ENCODE measurements at regions not wholly inside any gene's neighbourhood (a gene's known extent, or its start where the extent isn't known, plus 50 kb on each side); places are given as distances from the start of the nearest gene placed in this dataset.
A peak's percentile ranks its signal among the peaks of the same experiment; 100 is the strongest.

- WGBS, 2 donors = 51 to 65% methylated on average over 5 of the region's 5 CpGs
- Histone ChIP-seq H3K4me3 (no peak overlapping the region), H3K4me1 (no peaks in the 10 kb centered on the region), H3K9me3 (no peaks in the 10 kb centered on the region), H3K27me3 (no peaks in the 10 kb centered on the region), H3K36me3 (no peaks in the 10 kb centered on the region), H3K27ac (no peak overlapping the region)
- intact Hi-C loops (cut with DNase I) = no loop called here
- FAIRE-seq (no peak), DNase-seq (no peak), ATAC-seq (no peak)
- TF ChIP-seq CTCF (IDR thresholded peaks at IDR 0.05) = no peak
These were observed 314.1 kb upstream of the IRX5 start for GRCh38 chr16:54616610-54617009.

- no peak for FAIRE-seq
- no peak for TF ChIP-seq CTCF (IDR thresholded peaks at IDR 0.05)
- ATAC-seq = no peak
- Histone ChIP-seq H3K4me3 (no peak overlapping the region), H3K9me3 (no peaks in the 10 kb centered on the region), H3K27me3 (no peaks in the 10 kb centered on the region), H3K27ac (no peak overlapping the region), H3K36me3 (no peaks in the 10 kb centered on the region), H3K4me1 (no peaks in the 10 kb centered on the region)
- intact Hi-C loops (cut with DNase I) = no loop called here
- no peak for DNase-seq
- WGBS, 2 donors = 82 to 83% methylated on average over 1 of the region's 1 CpG
These were observed 319.0 kb upstream of the IRX3 start for GRCh38 chr16:54605536-54606066.

- TF ChIP-seq CTCF (IDR thresholded peaks at IDR 0.05) = no peak
- no peaks in the 10 kb centered on the region for H3K36me3 ChIP-seq
These were observed 316.1 kb upstream of the IRX3 start for GRCh38 chr16:54602666-54603065.

GRCh38 chr16:54597222-54597621, 310.6 kb upstream of the IRX3 start:
- no peak for ATAC-seq

More at GRCh38 chr16:54602666-54603065, 316.1 kb upstream of the IRX3 start:
- Histone ChIP-seq H3K27ac (no peak overlapping the region), H3K9me3 (no peaks in the 10 kb centered on the region), H3K4me3 (no peak overlapping the region), H3K4me1 (no peaks in the 10 kb centered on the region), H3K27me3 (no peaks in the 10 kb centered on the region)
- DNase-seq (no peak), ATAC-seq (peak in 1 of 4 donors; percentile 48), FAIRE-seq (no peak)
- 29 to 30% methylated on average over 6 of the region's 6 CpGs for WGBS, 2 donors
- intact Hi-C loops (cut with DNase I) = no loop called here

More at GRCh38 chr16:54597222-54597621, 310.6 kb upstream of the IRX3 start:
- Histone ChIP-seq H3K27me3 (no peaks in the 10 kb centered on the region), H3K27ac (no peak overlapping the region), H3K4me1 (no peaks in the 10 kb centered on the region), H3K36me3 (no peaks in the 10 kb centered on the region), H3K9me3 (no peaks in the 10 kb centered on the region), H3K4me3 (no peak overlapping the region)
- no peak for FAIRE-seq
- no peak for TF ChIP-seq CTCF (IDR thresholded peaks at IDR 0.05)
- intact Hi-C loops (cut with DNase I) = no loop called here
- no peak for DNase-seq
